Vagina (tissue), 2 donors: ENCODE measurements at regions not wholly inside any gene's neighbourhood (a gene's known extent, or its start where the extent isn't known, plus 50 kb on each side); places are given as distances from the start of the nearest gene placed in this dataset.

Source experiments
- DNase-seq, 2 donors: peaks; one replicate each; pipeline ENCODE4 v3.0.0-alpha.2; 2017; ENCODE audit errors: extremely low spot score in 2 of 2
- H3K27ac ChIP-seq: fragments of 200-600 bp; sonication (generic); one replicate; pipeline ENCODE4 v1.5.1; 2019
- H3K27me3 ChIP-seq: fragments of 200-600 bp; sonication (generic); one replicate; pipeline ENCODE4 v1.5.1; 2019
- H3K36me3 ChIP-seq, 2 donors: fragments of 200-600 bp; sonication (generic); one replicate each; pipeline ENCODE4 v1.5.1; 2017 to 2019
- H3K4me1 ChIP-seq: fragments of 200-600 bp; sonication (generic); one replicate; pipeline ENCODE4 v1.5.1; 2019
- H3K4me3 ChIP-seq, 2 donors: fragments of 200-600 bp; sonication (generic); 1 replicate in 1 of 2; 2 replicates in 1 of 2; pipeline ENCODE4 v1.5.1; 2016 to 2019
- H3K9me3 ChIP-seq: fragments of 200-600 bp; sonication (generic); one replicate; pipeline ENCODE4 v1.5.1; 2019
- POLR2A ChIP-seq, 2 donors: fragments of 450-650 bp; IDR thresholded peaks; one replicate each; pipeline ENCODE4 v1.6.1; 2017; ENCODE audit warnings: antibody characterized with exemption in 2 of 2, mild to moderate bottlenecking in 2 of 2, moderate library complexity in 2 of 2
- POLR2AphosphoS5 ChIP-seq, 2 donors: sonication (generic); formaldehyde crosslinking; IDR thresholded peaks; one replicate each; pipeline ENCODE4 v1.9.0; 2017; ENCODE audit warnings: antibody characterized with exemption in 2 of 2, mild to moderate bottlenecking in 2 of 2, low read depth in 1 of 2; ENCODE audit not compliant: insufficient read depth in 1 of 2
- intact Hi-C: fragments of 100-400 bp; cut with DNase I; formaldehyde crosslinking; loops from one replicate; pipeline ENCODE4 v1.15.1; 2023
- TF ChIP-seq, protein P1 (sequence below), 3 experiments: fragments of 450-650 bp in 2 of 3; fragments of 200-600 bp in 1 of 3; sonication (generic) in 1 of 3; IDR thresholded peaks; one replicate each; pipeline ENCODE4 v1.5.1; 2017 to 2019; ENCODE audit warnings: antibody characterized with exemption in 3 of 3, mild to moderate bottlenecking in 2 of 3, moderate library complexity in 2 of 3

DNA sequence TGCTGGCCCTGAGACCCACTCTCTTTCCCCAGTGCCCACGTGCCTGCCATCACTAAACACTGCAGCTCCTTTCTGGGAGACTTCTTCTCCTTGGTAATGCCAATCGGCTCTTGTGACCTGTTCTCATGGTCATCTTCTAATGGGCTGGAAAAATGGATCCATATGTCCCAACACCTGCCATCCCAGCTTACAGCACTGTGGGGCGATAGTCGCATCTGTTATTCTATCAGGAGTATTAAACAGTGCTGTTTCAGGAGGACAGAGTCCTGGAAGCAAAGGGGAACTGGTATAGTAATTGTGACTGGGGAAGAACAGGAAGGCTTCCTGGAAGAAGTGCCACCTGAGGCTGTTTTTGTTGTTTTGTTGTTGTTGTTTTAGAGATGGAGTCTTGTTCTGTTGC is 411.2 kb downstream of the GLRX3 start:
- H3K27ac ChIP-seq: no peak overlapping the region
- H3K4me3 ChIP-seq: no peak overlapping the region
- intact Hi-C loops: no loop called here
- TF ChIP-seq, protein P1, sequence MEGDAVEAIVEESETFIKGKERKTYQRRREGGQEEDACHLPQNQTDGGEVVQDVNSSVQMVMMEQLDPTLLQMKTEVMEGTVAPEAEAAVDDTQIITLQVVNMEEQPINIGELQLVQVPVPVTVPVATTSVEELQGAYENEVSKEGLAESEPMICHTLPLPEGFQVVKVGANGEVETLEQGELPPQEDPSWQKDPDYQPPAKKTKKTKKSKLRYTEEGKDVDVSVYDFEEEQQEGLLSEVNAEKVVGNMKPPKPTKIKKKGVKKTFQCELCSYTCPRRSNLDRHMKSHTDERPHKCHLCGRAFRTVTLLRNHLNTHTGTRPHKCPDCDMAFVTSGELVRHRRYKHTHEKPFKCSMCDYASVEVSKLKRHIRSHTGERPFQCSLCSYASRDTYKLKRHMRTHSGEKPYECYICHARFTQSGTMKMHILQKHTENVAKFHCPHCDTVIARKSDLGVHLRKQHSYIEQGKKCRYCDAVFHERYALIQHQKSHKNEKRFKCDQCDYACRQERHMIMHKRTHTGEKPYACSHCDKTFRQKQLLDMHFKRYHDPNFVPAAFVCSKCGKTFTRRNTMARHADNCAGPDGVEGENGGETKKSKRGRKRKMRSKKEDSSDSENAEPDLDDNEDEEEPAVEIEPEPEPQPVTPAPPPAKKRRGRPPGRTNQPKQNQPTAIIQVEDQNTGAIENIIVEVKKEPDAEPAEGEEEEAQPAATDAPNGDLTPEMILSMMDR (IDR thresholded peaks at IDR 0.05): no peak
- TF ChIP-seq POLR2AphosphoS5 (IDR thresholded peaks at IDR 0.05; ENCODE audit: insufficient read depth in 1 of 2, low read depth in 1 of 2) (no peak), POLR2A (IDR thresholded peaks at IDR 0.05) (no peak)
- DNase-seq: no peak
- no peaks in the 10 kb centered on the region for H3K36me3 ChIP-seq
- H3K9me3 ChIP-seq: no peaks in the 10 kb centered on the region
- no peaks in the 10 kb centered on the region for H3K4me1 ChIP-seq
- no peaks in the 10 kb centered on the region for H3K27me3 ChIP-seq

DNA sequence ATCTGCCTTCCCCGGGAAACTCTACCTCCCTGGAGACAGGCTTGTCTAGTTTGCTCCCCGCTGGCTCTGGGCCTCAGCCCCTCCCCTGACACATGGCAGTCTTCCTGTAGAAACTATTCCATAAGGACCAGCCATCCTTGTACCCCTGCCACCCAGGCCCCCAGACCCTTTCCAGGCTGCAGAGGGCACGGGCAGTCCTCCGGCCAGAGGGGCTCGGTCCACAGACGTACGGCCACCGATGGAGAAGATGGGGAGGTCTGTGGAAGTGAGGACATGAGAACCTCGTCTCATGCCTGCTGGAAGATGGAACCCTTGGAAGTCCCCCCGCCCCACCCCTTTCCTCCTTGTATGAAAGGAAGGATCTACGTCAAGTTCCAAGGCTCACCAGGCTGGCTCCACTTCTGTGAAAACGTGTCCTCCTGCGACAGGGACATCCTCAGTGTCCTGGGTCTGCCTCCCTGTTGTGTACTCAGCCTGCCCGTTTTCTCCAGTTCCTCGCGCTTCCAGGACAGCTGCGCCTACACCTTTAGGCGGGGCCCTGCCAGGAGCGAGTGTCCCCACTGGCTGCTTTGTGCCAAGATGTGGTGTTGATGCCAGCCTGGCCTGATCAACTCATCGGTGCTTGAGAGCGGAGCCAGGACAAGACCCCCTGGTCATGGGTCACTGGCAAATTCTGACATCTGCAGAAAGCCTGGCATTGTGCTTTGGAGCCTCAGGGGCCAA is 414.9 kb downstream of the GLRX3 start:
- intact Hi-C loops: no loop called here
- H3K36me3 ChIP-seq: no peaks in the 10 kb centered on the region
- H3K9me3 ChIP-seq: no peaks in the 10 kb centered on the region
- H3K4me3 ChIP-seq: no peak overlapping the region
- no peak overlapping the region for H3K27ac ChIP-seq
- H3K4me1 ChIP-seq: no peaks in the 10 kb centered on the region
- no peak for TF ChIP-seq POLR2A (IDR thresholded peaks at IDR 0.05)
- TF ChIP-seq POLR2AphosphoS5 (IDR thresholded peaks at IDR 0.05; ENCODE audit: insufficient read depth in 1 of 2, low read depth in 1 of 2): no peak
- TF ChIP-seq, protein P1 (IDR thresholded peaks at IDR 0.05): no peak
- H3K27me3 ChIP-seq: no peaks in the 10 kb centered on the region
- peak in 1 of 2 donors; percentile 84 for DNase-seq

DNA sequence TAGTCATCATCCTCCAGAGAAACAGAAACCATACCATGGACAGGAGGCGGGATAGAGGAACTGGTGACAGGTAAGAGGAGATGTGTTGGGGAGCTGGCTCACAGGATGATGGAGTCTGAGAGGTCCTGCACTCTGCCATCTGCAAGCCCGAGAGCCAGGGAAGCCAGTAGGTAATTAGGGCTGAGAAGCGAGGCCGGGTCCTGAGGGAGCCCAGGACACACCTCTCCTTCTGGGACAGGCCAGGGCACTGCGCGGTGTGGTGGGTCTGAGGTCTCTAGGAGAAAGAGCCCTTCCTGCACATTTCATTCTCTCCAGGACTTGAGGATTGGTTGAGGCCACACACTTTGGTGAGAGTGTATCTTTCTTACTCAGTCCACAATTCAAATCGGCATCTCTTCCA is 415.5 kb downstream of the GLRX3 start:
- no peak for DNase-seq
- Histone ChIP-seq H3K9me3 (no peaks in the 10 kb centered on the region), H3K4me3 (no peak overlapping the region), H3K4me1 (no peaks in the 10 kb centered on the region), H3K36me3 (no peaks in the 10 kb centered on the region), H3K27me3 (no peaks in the 10 kb centered on the region), H3K27ac (no peak overlapping the region)
- intact Hi-C loops: no loop called here
- no peak for TF ChIP-seq POLR2A (IDR thresholded peaks at IDR 0.05)
- TF ChIP-seq, protein P1 (IDR thresholded peaks at IDR 0.05): no peak
- TF ChIP-seq POLR2AphosphoS5 (IDR thresholded peaks at IDR 0.05; ENCODE audit: insufficient read depth in 1 of 2, low read depth in 1 of 2): no peak

DNA sequence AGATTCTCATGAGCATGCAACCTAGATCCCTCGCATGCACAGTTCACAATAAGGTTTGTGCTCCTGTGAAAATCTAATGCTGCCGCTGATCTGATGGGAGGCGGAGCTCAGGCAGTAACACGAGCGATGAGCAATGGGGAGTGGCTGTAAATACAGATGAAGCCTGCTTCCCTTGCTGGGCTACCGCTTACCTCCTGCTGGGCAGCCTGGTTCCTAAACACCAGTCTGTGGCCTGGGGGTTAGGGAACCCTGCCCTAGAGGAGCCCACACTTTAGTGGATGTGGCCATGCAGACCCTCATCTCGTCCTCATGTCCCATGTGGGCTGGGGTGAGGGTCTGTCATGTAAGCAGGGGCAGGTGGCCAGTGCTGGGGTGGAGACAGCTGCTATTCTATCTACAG is 417.6 kb downstream of the GLRX3 start:
- no peaks in the 10 kb centered on the region for H3K9me3 ChIP-seq
- DNase-seq: peak; percentile 80 to 84
- H3K4me1 ChIP-seq: no peaks in the 10 kb centered on the region
- intact Hi-C loops: no loop called here
- TF ChIP-seq, protein P1 (IDR thresholded peaks at IDR 0.05): no peak
- TF ChIP-seq POLR2AphosphoS5 (IDR thresholded peaks at IDR 0.05; ENCODE audit: insufficient read depth in 1 of 2, low read depth in 1 of 2) (no peak), POLR2A (IDR thresholded peaks at IDR 0.05) (no peak)
- no peaks in the 10 kb centered on the region for H3K27me3 ChIP-seq
- no peak overlapping the region for H3K4me3 ChIP-seq
- H3K36me3 ChIP-seq: no peaks in the 10 kb centered on the region
- H3K27ac ChIP-seq: no peak overlapping the region

DNA sequence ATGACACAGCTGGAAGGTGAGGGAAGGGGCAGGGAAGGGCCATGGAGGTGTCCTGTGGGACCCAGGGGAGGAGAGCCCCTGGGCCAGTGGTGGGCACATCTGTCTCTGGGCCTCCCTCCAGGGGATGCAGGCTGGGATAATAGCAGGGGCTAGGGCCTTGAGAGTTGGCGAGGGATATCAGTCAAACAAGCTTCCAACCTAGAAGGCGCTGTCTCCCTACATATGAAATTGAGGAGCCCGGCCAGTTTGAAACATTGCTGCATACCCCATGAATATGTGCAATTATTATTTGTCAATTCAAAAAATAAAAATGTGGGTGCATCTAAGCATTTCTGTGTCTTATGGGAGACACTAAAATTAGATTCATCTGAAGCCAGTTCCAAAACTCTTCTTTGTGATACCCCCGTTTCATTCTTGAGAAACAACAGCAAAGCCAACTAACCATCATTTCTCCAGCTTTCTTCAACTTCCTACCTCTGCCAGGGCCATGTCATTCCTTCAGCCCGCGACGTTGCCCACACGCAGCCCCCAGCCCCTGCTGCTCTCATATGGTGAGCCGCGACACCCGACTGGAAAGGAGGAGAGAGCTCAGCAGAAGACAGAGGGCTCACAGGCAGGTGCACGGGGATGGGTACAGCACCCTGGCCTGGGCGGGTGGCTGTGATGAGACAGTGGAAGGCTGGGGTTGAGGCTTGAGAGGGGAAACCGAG is 418.7 kb downstream of the GLRX3 start:
- H3K4me3 ChIP-seq: no peak overlapping the region
- no peaks in the 10 kb centered on the region for H3K27me3 ChIP-seq
- intact Hi-C loops: no loop called here
- DNase-seq: peak; percentile 60 to 64
- no peaks in the 10 kb centered on the region for H3K9me3 ChIP-seq
- H3K27ac ChIP-seq: no peak overlapping the region
- TF ChIP-seq, protein P1 (IDR thresholded peaks at IDR 0.05): no peak
- no peak for TF ChIP-seq POLR2AphosphoS5 (IDR thresholded peaks at IDR 0.05; ENCODE audit: insufficient read depth in 1 of 2, low read depth in 1 of 2)
- TF ChIP-seq POLR2A (IDR thresholded peaks at IDR 0.05): no peak
- no peaks in the 10 kb centered on the region for H3K36me3 ChIP-seq
- no peaks in the 10 kb centered on the region for H3K4me1 ChIP-seq
